Jurkat, Clone E6-1 (cell line): ENCODE measurements at regions not wholly inside any gene's neighbourhood (a gene's known extent, or its start where the extent isn't known, plus 50 kb on each side); places are given as distances from the start of the nearest gene placed in this dataset.
"Not testable (repeated sequence)": the region's sequence is repeated elsewhere in the genome, so short reads cannot be mapped to it uniquely, and the experiment has no call there.

Source experiments
- DNase-seq: peaks from one replicate; pipeline ENCODE4 v3.0.0-alpha.2; 2011; ENCODE audit warnings: low read depth, low spot score
- H3K4me3 ChIP-seq: 2 replicates; pipeline ENCODE4 v1.5.1; 2011; ENCODE audit warnings: mild to moderate bottlenecking, low read length, control low read depth, moderate library complexity

- no peak for DNase-seq
These were observed 55.1 kb downstream of the TTC6 start for GRCh38 chr14:37650356-37651037.

DNA sequence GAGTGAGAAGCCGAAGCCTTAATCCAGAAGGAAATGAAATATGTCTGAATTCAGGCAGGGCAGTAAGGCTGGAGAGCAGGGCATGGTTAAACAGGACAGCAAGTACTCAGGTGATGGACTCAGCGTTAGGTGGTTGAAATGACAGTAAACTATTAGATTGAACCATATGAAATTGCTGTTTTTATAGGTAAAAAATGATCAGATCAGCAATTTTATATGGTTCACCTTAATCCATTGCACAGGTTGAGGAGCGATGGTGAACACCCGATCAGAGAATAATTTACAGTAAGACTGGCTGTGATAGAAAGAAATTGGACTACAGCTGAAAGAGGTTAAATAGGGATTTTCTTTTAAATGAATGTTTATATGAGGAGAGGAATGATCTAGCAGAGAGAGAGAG, 56.6 kb downstream of the TTC6 start:
- no peak overlapping the region for H3K4me3 ChIP-seq
- no peak for DNase-seq

More at GRCh38 chr14:37650356-37651037, 55.1 kb downstream of the TTC6 start:
- no peak overlapping the region for H3K4me3 ChIP-seq

GRCh38 chr14:37655418-37655817, 60.0 kb downstream of the TTC6 start:
- no peak overlapping the region for H3K4me3 ChIP-seq
- no peak for DNase-seq

DNA sequence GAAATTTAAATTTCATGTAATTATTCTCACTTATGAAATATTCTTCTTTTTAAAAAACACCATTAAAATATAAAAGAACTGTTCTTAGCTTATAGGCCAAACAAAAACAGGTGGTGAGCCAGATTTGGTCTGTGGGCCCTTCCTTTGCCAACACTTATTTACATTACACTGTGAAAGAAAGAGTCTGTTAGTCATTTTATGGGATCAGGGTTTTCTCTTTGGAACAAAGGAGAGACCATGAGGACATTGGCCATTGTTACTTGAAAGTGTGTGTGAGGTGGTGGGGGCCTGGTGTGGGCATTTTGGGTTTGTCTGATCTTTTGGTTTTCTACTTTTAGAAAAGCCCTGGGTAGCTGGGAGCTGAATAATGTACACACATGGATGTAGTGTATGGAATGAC, 62.7 kb downstream of the TTC6 start:
- H3K4me3 ChIP-seq: no peak overlapping the region
- DNase-seq: no peak

DNA sequence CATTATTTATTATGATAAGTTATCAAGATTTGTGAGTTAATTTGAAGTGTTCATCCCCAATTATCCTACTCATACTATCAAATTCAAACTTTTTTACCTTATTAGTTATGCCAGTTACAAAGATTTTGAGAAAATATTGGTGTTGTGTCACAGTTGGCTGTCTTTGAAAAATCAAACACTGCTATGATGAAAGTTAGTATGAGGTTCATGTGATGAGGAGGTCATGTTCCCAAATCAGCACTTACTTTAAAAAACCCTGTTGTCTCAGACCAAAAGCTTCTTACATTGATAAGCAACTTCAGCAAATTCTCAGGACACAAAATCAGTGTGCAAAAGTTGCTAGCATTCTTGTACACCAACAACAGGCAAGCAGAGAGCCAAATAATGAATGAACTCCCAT, 68.1 kb downstream of the TTC6 start:
- H3K4me3 ChIP-seq: no peak overlapping the region
- DNase-seq: no peak

GRCh38 chr14:37665479-37665878, 70.0 kb downstream of the TTC6 start:
- DNase-seq: no peak
- no peak overlapping the region for H3K4me3 ChIP-seq

- no peak for DNase-seq
- H3K4me3 ChIP-seq: no peak overlapping the region
These were observed 70.5 kb downstream of the TTC6 start for GRCh38 chr14:37665951-37666350.

GRCh38 chr14:37668646-37669045, 73.2 kb downstream of the TTC6 start:
- no peak overlapping the region for H3K4me3 ChIP-seq
- no peak for DNase-seq

GRCh38 chr14:37669242-37669641, 73.8 kb downstream of the TTC6 start:
- no peak overlapping the region for H3K4me3 ChIP-seq
- no peak for DNase-seq

- DNase-seq: no peak
- no peak overlapping the region for H3K4me3 ChIP-seq
These were observed 78.0 kb downstream of the TTC6 start for GRCh38 chr14:37673439-37673838.

- H3K4me3 ChIP-seq: no peak overlapping the region
- no peak for DNase-seq
These were observed 83.5 kb downstream of the TTC6 start for GRCh38 chr14:37678916-37679315.

DNA sequence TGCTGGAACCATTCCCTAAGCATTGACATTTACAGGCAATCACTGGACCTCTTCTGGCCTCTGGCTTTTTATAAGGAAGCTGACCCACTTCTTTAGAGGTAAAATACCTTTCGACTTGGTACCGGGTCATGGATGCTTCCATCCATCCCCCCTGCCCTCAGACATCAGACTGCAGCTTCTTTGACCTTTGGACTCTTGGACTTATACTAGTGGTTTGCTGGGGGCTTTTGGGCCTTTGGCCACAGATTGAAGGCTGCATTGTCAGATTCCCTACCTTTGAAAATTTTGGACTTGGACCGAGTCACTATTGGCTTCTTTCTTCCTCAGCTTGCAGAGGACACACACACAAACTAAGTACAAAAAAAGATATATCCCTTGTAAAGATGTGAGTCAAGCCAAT, 86.1 kb downstream of the TTC6 start:
- no peak overlapping the region for H3K4me3 ChIP-seq
- no peak for DNase-seq

- H3K4me3 ChIP-seq, DNase-seq: not testable (repeated sequence)
These were observed 97.3 kb downstream of the TTC6 start for GRCh38 chr14:37692680-37693079.

DNA sequence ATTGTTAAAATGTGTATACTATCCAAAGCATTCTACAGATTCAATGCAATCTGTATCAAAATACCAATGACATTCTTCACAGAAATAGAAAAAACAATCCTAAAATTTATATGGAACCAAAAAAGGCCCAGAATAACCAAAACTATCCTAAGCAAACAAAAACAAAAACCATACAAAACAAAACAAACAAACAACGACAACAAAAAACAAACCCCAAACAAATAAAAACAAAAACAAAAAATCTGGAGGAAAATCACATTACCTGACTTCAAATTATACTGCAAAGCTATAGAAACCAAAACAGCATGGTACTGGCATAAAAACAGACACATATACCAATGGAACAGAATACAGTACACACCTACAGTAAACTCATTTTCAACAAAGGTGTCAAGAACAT, 98.0 kb downstream of the TTC6 start:
- not testable (repeated sequence) for DNase-seq, H3K4me3 ChIP-seq

GRCh38 chr14:37695866-37696265, 100.4 kb downstream of the TTC6 start:
- no peak for DNase-seq
- H3K4me3 ChIP-seq: no peak overlapping the region

DNA sequence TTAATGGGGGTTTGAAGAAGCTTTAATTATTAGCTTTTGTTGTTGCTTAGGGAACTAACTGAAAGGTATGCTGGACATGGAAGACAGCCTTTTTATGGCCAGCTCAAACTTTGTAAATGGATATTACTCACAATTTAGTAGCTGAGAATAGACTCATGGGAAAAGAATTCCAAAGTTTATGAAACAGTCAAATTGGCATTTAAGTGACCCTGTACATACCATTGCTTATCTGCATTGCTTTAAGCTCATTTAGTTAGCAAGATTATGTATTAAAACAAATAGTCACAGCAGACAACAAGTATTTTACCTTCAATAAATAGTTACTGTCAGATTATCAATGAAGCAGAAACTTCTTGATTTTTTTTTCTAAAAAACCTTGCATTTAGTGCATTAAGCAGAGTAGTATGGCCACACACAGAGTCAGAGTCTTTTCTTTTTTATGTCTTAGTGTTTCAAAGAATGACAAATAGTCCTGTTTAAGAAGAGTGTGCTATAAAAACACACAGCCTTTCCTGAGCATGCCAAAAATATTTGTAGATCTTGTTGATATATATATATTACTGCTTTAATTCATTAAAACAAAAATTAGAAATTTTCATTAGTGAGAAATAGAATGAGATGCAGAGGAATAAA, 102.2 kb downstream of the TTC6 start:
- H3K4me3 ChIP-seq: no peak overlapping the region
- no peak for DNase-seq

- no peak overlapping the region for H3K4me3 ChIP-seq
These were observed 103.7 kb downstream of the TTC6 start for GRCh38 chr14:37698840-37699777.

GRCh38 chr14:37707716-37708115, 112.3 kb downstream of the TTC6 start:
- no peak for DNase-seq
- H3K4me3 ChIP-seq: no peak overlapping the region

More at GRCh38 chr14:37698840-37699777, 103.7 kb downstream of the TTC6 start:
- no peak for DNase-seq

DNA sequence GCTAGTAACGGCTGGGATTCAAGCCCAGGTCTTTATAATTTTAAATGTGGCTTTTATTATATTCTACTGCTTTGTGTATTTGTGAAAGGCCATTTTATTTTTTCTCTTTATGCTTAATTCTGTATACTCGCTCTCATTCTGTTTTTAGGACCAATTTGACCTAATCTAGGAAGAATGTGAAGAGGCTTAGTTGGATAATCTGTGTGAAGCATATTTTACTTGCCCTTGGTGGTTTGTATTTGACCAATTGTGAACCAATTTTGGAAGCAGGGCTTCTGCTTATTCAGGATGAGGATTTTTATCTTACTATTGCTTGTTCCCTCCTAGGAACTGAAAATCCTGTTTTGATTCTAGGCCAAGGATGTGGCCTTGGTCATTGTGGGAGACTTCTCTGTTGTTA, 113.1 kb downstream of the TTC6 start:
- DNase-seq: no peak
- H3K4me3 ChIP-seq: no peak overlapping the region
